H1 (cell line): ENCODE measurements at regions not wholly inside any gene's neighbourhood (a gene's known extent, or its start where the extent isn't known, plus 50 kb on each side); places are given as distances from the start of the nearest gene placed in this dataset.
A peak's percentile ranks its signal among the peaks of the same experiment; 100 is the strongest.

Experiments
- CTCF ChIA-PET: fragments of 300-600 bp; sonication (Branson Sonifier 250); formaldehyde crosslinking; loops from one replicate; lab custom pipeline; 2021; ENCODE audit not compliant: partially characterized antibody; lab: Charles Lee
- POLR2A ChIA-PET: fragments of 300-600 bp; sonication (Branson Sonifier 250); formaldehyde crosslinking; loops from one replicate; lab custom pipeline; 2021; ENCODE audit warnings: inconsistent platforms; ENCODE audit not compliant: partially characterized antibody; lab: Charles Lee
- DNase-seq, 2 experiments: peaks; one replicate each; pipeline versions ENCODE4 v3.0.0 to v3.0.0-alpha.2; 2010 to 2022; ENCODE audit warnings: low spot score in 2 of 2, low read depth in 1 of 2, mixed read lengths in 1 of 2
- FAIRE-seq: peaks from 2 replicates; lab custom pipeline; 2011; peaks lifted over from hg19 to GRCh38; lab: Jason Lieb, UNC
- H2AFZ ChIP-seq: 2 replicates; pipeline ENCODE4 v1.8.1; 2012; ENCODE audit warnings: low read length, inconsistent platforms
- H2AK5ac ChIP-seq: 2 replicates; pipeline ENCODE4 v1.6.1; 2013; ENCODE audit warnings: low read depth, low read length
- H2BK120ac ChIP-seq: replicated peaks from 2 replicates; pipeline ENCODE3; 2013; ENCODE audit warnings: low read depth, low read length, inconsistent platforms
- H2BK12ac ChIP-seq: 2 replicates; pipeline ENCODE4 v1.6.1; 2013; ENCODE audit warnings: low read depth, low read length
- H2BK15ac ChIP-seq: 2 replicates; pipeline ENCODE4 v1.6.1; 2013; ENCODE audit warnings: low read length
- H2BK20ac ChIP-seq: 2 replicates; pipeline ENCODE4 v1.6.1; 2013; ENCODE audit warnings: low read length
- H2BK5ac ChIP-seq: 2 replicates; pipeline ENCODE4 v1.6.1; 2013; ENCODE audit warnings: low read depth, low read length
- H3K14ac ChIP-seq: 2 replicates; pipeline ENCODE4 v1.6.1; 2013; ENCODE audit warnings: inconsistent platforms; ENCODE audit not compliant: insufficient read length
- H3K18ac ChIP-seq: 2 replicates; pipeline ENCODE4 v1.6.1; 2013; ENCODE audit warnings: low read length; ENCODE audit errors: extremely low read depth
- H3K23ac ChIP-seq: 2 replicates; pipeline ENCODE4 v1.6.1; 2013; ENCODE audit warnings: inconsistent platforms; ENCODE audit not compliant: insufficient read length
- H3K23me2 ChIP-seq: 2 replicates; pipeline ENCODE4 v1.6.1; 2013; ENCODE audit warnings: low read depth, low read length
- H3K27ac ChIP-seq: 2 replicates; pipeline ENCODE4 v1.6.1; 2011; ENCODE audit warnings: low read depth, low read length, inconsistent platforms
- H3K27me3 ChIP-seq, 4 experiments: replicated peaks in 1 of 4; 1 replicate in 1 of 4; 2 replicates in 3 of 4; pipeline versions ENCODE4 v1.6.1 to v1.8.1; 2011 to 2013; ENCODE audit warnings: low read length in 3 of 4, mild to moderate bottlenecking in 3 of 4, inconsistent platforms in 2 of 4, mixed read lengths in 2 of 4, moderate library complexity in 1 of 4; ENCODE audit not compliant: control insufficient read depth in 3 of 4, insufficient read depth in 3 of 4; ENCODE audit errors: extremely low read depth in 1 of 4
- H3K36me3 ChIP-seq, 4 experiments: 2 replicates each; pipeline versions ENCODE4 v1.6.1 to v1.8.1; 2011 to 2013; ENCODE audit warnings: mild to moderate bottlenecking in 4 of 4, low read length in 3 of 4, moderate library complexity in 2 of 4, control low read depth in 1 of 4, inconsistent platforms in 1 of 4; ENCODE audit not compliant: insufficient read depth in 4 of 4, control insufficient read depth in 2 of 4
- H3K4ac ChIP-seq: replicated peaks from 2 replicates; pipeline ENCODE3; 2013; ENCODE audit warnings: low read length, low read depth, mixed read lengths, inconsistent platforms; ENCODE audit not compliant: insufficient read length
- H3K4me1 ChIP-seq, 4 experiments: replicated peaks in 1 of 4; 1 replicate in 1 of 4; 2 replicates in 3 of 4; pipeline versions ENCODE4 v1.6.1 to v1.8.1; 2011 to 2013; ENCODE audit warnings: low read length in 3 of 4, inconsistent platforms in 2 of 4, mixed read lengths in 1 of 4; ENCODE audit not compliant: insufficient read depth in 4 of 4, control insufficient read depth in 3 of 4
- H3K4me2 ChIP-seq, 2 experiments: 2 replicates each; pipeline versions ENCODE4 v1.6.1 to v1.8.1; 2011 to 2013; ENCODE audit warnings: low read depth in 2 of 2, low read length in 2 of 2, control low read depth in 1 of 2, inconsistent platforms in 1 of 2, mild to moderate bottlenecking in 1 of 2; ENCODE audit not compliant: insufficient read depth in 1 of 2
- H3K4me3 ChIP-seq, 4 experiments: fragments of 200-600, 300-600 bp in 1 of 4; sonication (generic), shearing (Covaris generic), sonication (Bioruptor Twin) in 1 of 4; 2 replicates each; pipeline versions ENCODE4 v1.5.1 to v1.8.1; 2011 to 2016; ENCODE audit warnings: low read length in 4 of 4, low read depth in 3 of 4, control low read depth in 2 of 4, inconsistent platforms in 2 of 4, mild to moderate bottlenecking in 2 of 4, mixed read lengths in 1 of 4, moderate library complexity in 1 of 4; ENCODE audit not compliant: insufficient read depth in 2 of 4; ENCODE audit errors: extremely low read depth in 1 of 4
- H3K56ac ChIP-seq: replicated peaks from 2 replicates; pipeline ENCODE3; 2013; ENCODE audit warnings: low read depth, mild to moderate bottlenecking, mixed read lengths, low read length, inconsistent platforms; ENCODE audit not compliant: insufficient read length
- H3K79me1 ChIP-seq: 2 replicates; pipeline ENCODE4 v1.6.1; 2013; ENCODE audit warnings: low read depth, low read length, control low read depth
- H3K79me2 ChIP-seq, 2 experiments: 2 replicates each; pipeline versions ENCODE4 v1.6.1 to v1.8.1; 2012 to 2013; ENCODE audit warnings: low read length in 2 of 2, mild to moderate bottlenecking in 2 of 2, inconsistent platforms in 1 of 2; ENCODE audit not compliant: insufficient read depth in 2 of 2, control insufficient read depth in 1 of 2
- H3K9ac ChIP-seq, 4 experiments: replicated peaks in 1 of 4; 1 replicate in 1 of 4; 2 replicates in 3 of 4; pipeline versions ENCODE4 v1.6.1 to v1.8.1; 2011 to 2013; ENCODE audit warnings: low read depth in 3 of 4, low read length in 3 of 4, control low read depth in 2 of 4, mild to moderate bottlenecking in 2 of 4, moderate library complexity in 2 of 4, inconsistent platforms in 1 of 4; ENCODE audit errors: extremely low read depth in 1 of 4
- H3K9me3 ChIP-seq, 2 experiments: 2 replicates each; pipeline versions ENCODE4 v1.6.1 to v1.8.1; 2012 to 2013; ENCODE audit warnings: mild to moderate bottlenecking in 2 of 2, moderate library complexity in 2 of 2, control low read depth in 1 of 2, inconsistent platforms in 1 of 2, low read depth in 1 of 2, low read length in 1 of 2, mixed read lengths in 1 of 2; ENCODE audit not compliant: insufficient read depth in 2 of 2
- H4K20me1 ChIP-seq, 2 experiments: replicated peaks in 1 of 2; 2 replicates each; pipeline versions ENCODE3 to v1.8.1; 2011 to 2013; ENCODE audit warnings: inconsistent platforms in 2 of 2, low read length in 2 of 2, mild to moderate bottlenecking in 1 of 2; ENCODE audit not compliant: insufficient read depth in 2 of 2, control insufficient read depth in 1 of 2
- H4K5ac ChIP-seq: 2 replicates; pipeline ENCODE4 v1.6.1; 2013; ENCODE audit warnings: low read length, low read depth, mixed read lengths, inconsistent platforms; ENCODE audit not compliant: insufficient read length
- H4K8ac ChIP-seq: 2 replicates; pipeline ENCODE4 v1.8.0; 2013; ENCODE audit warnings: mild to moderate bottlenecking, moderate library complexity, low read length, inconsistent platforms; ENCODE audit not compliant: insufficient read depth; ENCODE audit errors: extremely low read depth
- H4K91ac ChIP-seq: replicated peaks from 2 replicates; pipeline ENCODE3; 2013; ENCODE audit warnings: low read length, mixed read lengths, inconsistent platforms; ENCODE audit not compliant: insufficient read length
- CBX8 ChIP-seq: fragments of 300-800, 300-1000 bp; sonication (generic); IDR thresholded peaks from 2 replicates; pipeline ENCODE4 v1.7.1; 2016; ENCODE audit warnings: low read depth, low read length, borderline replicate concordance
- CREB1 ChIP-seq: IDR thresholded peaks from 2 replicates; pipeline ENCODE4 v1.6.1; 2012; ENCODE audit warnings: inconsistent platforms
- EGR1 ChIP-seq: IDR thresholded peaks from 2 replicates; pipeline ENCODE4 v1.6.1; 2011; ENCODE audit warnings: low read depth, low read length, borderline replicate concordance
- GABPA ChIP-seq: IDR thresholded peaks from 2 replicates; pipeline ENCODE4 v1.6.1; 2011; ENCODE audit warnings: mild to moderate bottlenecking, low read length, moderate library complexity, borderline replicate concordance; ENCODE audit not compliant: insufficient read depth
- HDAC6 ChIP-seq: IDR thresholded peaks from one replicate; pipeline ENCODE4 v1.7.1; 2012; ENCODE audit warnings: low read depth, mild to moderate bottlenecking, inconsistent platforms, low read length, moderate library complexity
- JUN ChIP-seq: IDR thresholded peaks from 2 replicates; pipeline ENCODE4 v1.6.1; 2011; ENCODE audit warnings: low read depth, mild to moderate bottlenecking, improper control_type of control experiment, low read length
- KDM4A ChIP-seq: IDR thresholded peaks from one replicate; pipeline ENCODE4 v1.7.1; 2012; ENCODE audit warnings: low read depth, mild to moderate bottlenecking, moderate library complexity, low read length, inconsistent platforms; ENCODE audit not compliant: severe bottlenecking
- MAFK ChIP-seq: IDR thresholded peaks from 2 replicates; pipeline ENCODE4 v1.6.1; 2012; ENCODE audit warnings: low read depth, mild to moderate bottlenecking, improper control_type of control experiment, low read length
- SRF ChIP-seq: IDR thresholded peaks from 2 replicates; pipeline ENCODE4 v1.6.1; 2011; ENCODE audit warnings: mild to moderate bottlenecking, low read depth, low read length, moderate library complexity
- TCF12 ChIP-seq: IDR thresholded peaks from 2 replicates; pipeline ENCODE4 v1.6.1; 2011; ENCODE audit warnings: low read depth, mild to moderate bottlenecking, low read length
- YY1 ChIP-seq: IDR thresholded peaks from 2 replicates; pipeline ENCODE4 v1.6.1; 2011; ENCODE audit warnings: low read depth, mild to moderate bottlenecking, low read length
- WGBS, 2 experiments: shearing (Covaris generic) in 1 of 2; methylation state at CpG; one replicate each; pipeline versions ENCODE4 v1.1.6 to v1.1.7; 2013 to 2015; ENCODE audit warnings: low lambda C conversion rate in 2 of 2, mixed read lengths in 2 of 2, inconsistent platforms in 1 of 2, low coverage in 1 of 2, missing lambda C conversion rate in 1 of 2; ENCODE audit not compliant: insufficient replicate concordance in 2 of 2, insufficient coverage in 1 of 2, insufficient read length in 1 of 2; ENCODE audit errors: extremely low coverage in 1 of 2, missing lambda C conversion rate in 1 of 2; 5-methylcytosine and 5-hydroxymethylcytosine counted together

DNA sequence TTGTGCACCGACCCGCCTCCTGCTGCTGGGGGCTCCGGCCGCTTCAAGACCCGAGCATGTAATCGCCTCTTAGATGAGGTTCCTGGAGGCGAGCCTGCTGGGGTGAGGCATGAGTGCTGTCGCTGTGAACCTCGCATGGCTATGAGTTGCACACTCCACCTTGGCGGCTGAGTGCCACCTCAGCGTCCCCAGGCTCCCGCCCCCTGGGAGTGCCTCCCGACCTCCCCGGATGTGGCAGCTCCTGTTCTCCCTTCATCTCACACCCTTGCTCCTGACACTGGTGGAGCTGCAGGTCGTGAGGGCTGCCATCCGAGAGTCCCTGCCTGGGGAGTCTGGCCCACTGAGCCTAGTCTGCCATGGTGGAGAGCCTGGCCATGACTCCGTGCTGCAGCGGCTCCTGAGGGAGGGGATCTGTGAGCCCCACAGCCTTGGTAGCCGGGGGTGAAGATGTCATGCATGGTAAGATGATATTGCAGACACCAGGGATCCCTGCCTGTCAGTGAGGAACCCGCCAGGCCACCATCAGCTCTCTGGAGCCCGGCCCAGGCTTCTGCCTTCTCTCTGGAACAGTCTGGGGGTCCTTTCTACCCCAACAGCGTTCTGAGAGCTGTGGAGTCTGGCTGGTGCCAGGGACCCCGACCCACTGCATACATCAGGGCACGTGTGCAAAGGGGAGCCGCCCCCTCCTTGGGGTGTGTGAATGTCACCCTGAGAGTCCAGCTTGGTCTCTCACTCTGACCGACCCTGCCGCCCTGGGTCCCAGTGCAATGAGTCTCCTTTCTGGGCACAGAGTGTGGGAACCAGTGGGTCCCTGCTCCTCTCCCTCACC is 61.6 kb upstream of the HS6ST1 start:
- Histone ChIP-seq H3K18ac (no peak overlapping the region), H2BK20ac (no peak overlapping the region), H3K79me2 (no peaks in the 10 kb centered on the region), H2BK5ac (no peak overlapping the region), H3K4me1 (peaks cover 0 to 23% (median 7%) of the 10 kb centered on the region in 4 experiments; a peak in 4 of 7 replicates), H3K9me3 (no peaks in the 10 kb centered on the region), H2BK15ac (0 out of 2 replicates have a peak overlapping the region, but pooled peaks have one; percentile 61), H4K91ac (peak overlapping the region; percentile 66), H2BK12ac (peak overlapping the region; percentile 50; the same call in 1 of the 2 replicates), H3K79me1 (no peaks in the 10 kb centered on the region), H4K20me1 (no peaks in the 10 kb centered on the region), H3K36me3 (no peaks in the 10 kb centered on the region), H3K9ac (no peak overlapping the region; a peak in 1 of 7 replicates), H3K4ac (no peak overlapping the region), H3K56ac (no peak overlapping the region), H3K14ac (no peak overlapping the region), H4K8ac (no peak overlapping the region; the same call in 1 of the 2 replicates), H3K27me3 (peaks cover 0 to 5% (median 0%) of the 10 kb centered on the region in 4 experiments; a peak in 3 of 7 replicates), H2AFZ (no peak overlapping the region), H2BK120ac (no peak overlapping the region), H3K4me2 (no peak overlapping the region), H3K27ac (no peak overlapping the region), H3K23me2 (no peaks in the 10 kb centered on the region), H2AK5ac (no peak overlapping the region), H4K5ac (no peak overlapping the region), H3K23ac (no peak overlapping the region), H3K4me3 (no peak overlapping the region)
- WGBS, 2 experiments = 86% methylated on average over 27 of the region's 27 CpGs; no CpG with 5 or more reads in 1 of the 2 experiments
- ChIA-PET CTCF (interaction anchor here (0.6 to 5.6 kb wide), 7 partner anchors 8 to 89 kb away, joined by 3 to 29 read pairs (median 4); no protein-coding TSS in a partner anchor), POLR2A (no interaction called here)
- DNase-seq (no peak), FAIRE-seq (no peak)
- TF ChIP-seq JUN = no peak
- TF ChIP-seq GABPA = no peak
- no peak for TF ChIP-seq CREB1
- TF ChIP-seq MAFK = no peak
- no peak for TF ChIP-seq EGR1
- no peak for TF ChIP-seq KDM4A
- no peak for TF ChIP-seq HDAC6
- no peak for TF ChIP-seq TCF12
- TF ChIP-seq SRF = no peak
- TF ChIP-seq CBX8 = no peak
- no peak for TF ChIP-seq YY1
